GM11168 (cell line): ENCODE measurements at regions not wholly inside any gene's neighbourhood (a gene's known extent, or its start where the extent isn't known, plus 50 kb on each side); places are given as distances from the start of the nearest gene placed in this dataset.

Experiments used
- in situ Hi-C: fragments of 300-500 bp; cut with MboI; formaldehyde crosslinking; loops from one replicate; pipeline ENCODE4 v1.12.0; 2022; ENCODE audit warnings: low sequenced_read_pairs; ENCODE audit not compliant: unreplicated experiment

- in situ Hi-C loops = no loop called here
Measured at GRCh38 chr15:79492065-79492464, 59.9 kb downstream of the MINAR1 start.

GRCh38 chr15:79494384-79494909, 62.3 kb downstream of the MINAR1 start:
- in situ Hi-C loops = no loop called here

GRCh38 chr15:79494963-79495755, 63.0 kb downstream of the MINAR1 start:
- in situ Hi-C loops = no loop called here

- in situ Hi-C loops = no loop called here
Measured at GRCh38 chr15:79495775-79496174, 63.6 kb downstream of the MINAR1 start.

GRCh38 chr15:79496838-79497237, 64.7 kb downstream of the MINAR1 start:
- in situ Hi-C loops = no loop called here

GRCh38 chr15:79501086-79501485, 69.0 kb downstream of the MINAR1 start:
- in situ Hi-C loops = no loop called here

GRCh38 chr15:79505956-79506355, 73.8 kb downstream of the MINAR1 start:
- in situ Hi-C loops = no loop called here

- in situ Hi-C loops = loop anchor here (5.0 kb wide), 1 partner anchor 69 kb away; no protein-coding TSS in a partner anchor
Measured at GRCh38 chr15:79512844-79513243, 80.7 kb downstream of the MINAR1 start.

- in situ Hi-C loops = loop anchor here (5.0 kb wide), 1 partner anchor 69 kb away; no protein-coding TSS in a partner anchor
Measured at GRCh38 chr15:79513417-79513816, 81.3 kb downstream of the MINAR1 start.

- in situ Hi-C loops = loop anchor here (5.0 kb wide), 1 partner anchor 68 kb away; no protein-coding TSS in a partner anchor
Measured at GRCh38 chr15:79513940-79514339, 81.8 kb downstream of the MINAR1 start.

GRCh38 chr15:79515300-79516027, 83.3 kb downstream of the MINAR1 start:
- in situ Hi-C loops = no loop called here

GRCh38 chr15:79516155-79516554, 84.0 kb downstream of the MINAR1 start:
- in situ Hi-C loops = no loop called here

GRCh38 chr15:79516646-79517045, 84.5 kb downstream of the MINAR1 start:
- in situ Hi-C loops = no loop called here

- in situ Hi-C loops = no loop called here
Measured at GRCh38 chr15:79519628-79520027, 87.5 kb downstream of the MINAR1 start.

- in situ Hi-C loops = no loop called here
Measured at GRCh38 chr15:79520654-79521053, 88.5 kb downstream of the MINAR1 start.

- in situ Hi-C loops = no loop called here
Measured at GRCh38 chr15:79522656-79523055, 90.5 kb downstream of the MINAR1 start.

GRCh38 chr15:79523266-79523665, 91.1 kb downstream of the MINAR1 start:
- in situ Hi-C loops = no loop called here

GRCh38 chr15:79524531-79524930, 92.4 kb downstream of the MINAR1 start:
- in situ Hi-C loops = no loop called here

GRCh38 chr15:79526376-79526775, 94.2 kb downstream of the MINAR1 start:
- in situ Hi-C loops = no loop called here

- in situ Hi-C loops = no loop called here
Measured at GRCh38 chr15:79527821-79528220, 95.7 kb downstream of the MINAR1 start.

- in situ Hi-C loops = no loop called here
Measured at GRCh38 chr15:79529157-79529785, 97.1 kb downstream of the MINAR1 start.
